GM12878 (cell line): ENCODE measurements at regions not wholly inside any gene's neighbourhood (a gene's known extent, or its start where the extent isn't known, plus 50 kb on each side); places are given as distances from the start of the nearest gene placed in this dataset.

Source experiments
- ATAC-seq: fragments of 200-7000 bp; cut with Tn5 transposase; 3 replicates; pipeline ENCODE4 v1.9.1; 2020; ENCODE audit warnings: mild to moderate bottlenecking, moderate library complexity
- BruUV-seq: library from RNA; stranded (reverse); fragments of 400-500 nt; replicated peaks from 2 replicates; lab custom pipeline; 2021; lab: Mats Ljungman, UMichigan
- CTCF ChIA-PET: fragments of 300-600 bp; sonication (Branson Sonifier 250); formaldehyde crosslinking; extraction: SDS; loops from one replicate; lab custom pipeline; 2021; ENCODE audit warnings: inconsistent platforms; lab: Yijun Ruan, JAX
- POLR2A ChIA-PET: fragments of 350-600 bp; formaldehyde crosslinking; extraction: SDS; loops from one replicate; lab custom pipeline; 2021; ENCODE audit warnings: inconsistent platforms; lab: Charles Lee
- RAD21 ChIA-PET: fragments of 300-600 bp; sonication (Branson Sonifier 250); formaldehyde crosslinking; loops from one replicate; lab custom pipeline; 2023; ENCODE audit warnings: antibody characterized with exemption; ENCODE audit not compliant: unreplicated experiment; lab: Charles Lee
- SMC1A ChIA-PET: fragments of 300-600 bp; sonication (Branson Sonifier 250); formaldehyde crosslinking; loops from one replicate; lab custom pipeline; 2023; ENCODE audit not compliant: unreplicated experiment, uncharacterized antibody; lab: Charles Lee
- DNase-seq: peaks from one replicate; pipeline ENCODE4 v3.0.0-alpha.2; 2011; ENCODE audit warnings: low read depth, low spot score
- FAIRE-seq: peaks from 3 replicates; lab custom pipeline; 2011; peaks lifted over from hg19 to GRCh38; lab: Jason Lieb, UNC
- H2AFZ ChIP-seq: 2 replicates; pipeline ENCODE4 v1.6.0; 2011; ENCODE audit warnings: low read depth, low read length, control low read depth; ENCODE audit not compliant: control insufficient read depth
- H3K27ac ChIP-seq: 2 replicates; pipeline ENCODE4 v1.5.1; 2011; ENCODE audit warnings: control low read depth; ENCODE audit not compliant: control insufficient read depth, insufficient read depth
- H3K27me3 ChIP-seq, 2 experiments: replicated peaks in 1 of 2; 2 replicates each; pipeline versions ENCODE4 v1.6.0 to v1.6.1; 2011; ENCODE audit warnings: low read length in 1 of 2; ENCODE audit not compliant: control insufficient read depth in 2 of 2, insufficient read depth in 2 of 2
- H3K36me3 ChIP-seq, 2 experiments: 2 replicates each; pipeline ENCODE4 v1.5.1; 2011; ENCODE audit warnings: low read length in 1 of 2; ENCODE audit not compliant: control insufficient read depth in 2 of 2, insufficient read depth in 2 of 2
- H3K4me1 ChIP-seq: 2 replicates; pipeline ENCODE4 v1.6.1; 2011; ENCODE audit warnings: mild to moderate bottlenecking, low read length, moderate library complexity, mixed read lengths; ENCODE audit not compliant: control insufficient read depth, insufficient read depth
- H3K4me2 ChIP-seq: 2 replicates; pipeline ENCODE4 v1.6.0; 2011; ENCODE audit warnings: control low read depth; ENCODE audit not compliant: control insufficient read depth, insufficient read depth
- H3K4me3 ChIP-seq: fragments of 200-600 bp; sonication (generic); 2 replicates; pipeline ENCODE4 v1.5.1; 2016
- H3K79me2 ChIP-seq: 2 replicates; pipeline ENCODE4 v1.6.0; 2011; ENCODE audit warnings: low read length; ENCODE audit not compliant: control insufficient read depth, insufficient read depth
- H3K9ac ChIP-seq: 2 replicates; pipeline ENCODE4 v1.8.0; 2011; ENCODE audit warnings: low read length, control low read depth, mixed read lengths; ENCODE audit not compliant: control insufficient read depth, insufficient read depth
- H3K9me3 ChIP-seq: replicated peaks from 3 replicates; pipeline ENCODE4 v1.5.1; 2011; ENCODE audit warnings: mild to moderate bottlenecking, low read length; ENCODE audit not compliant: control insufficient read depth, insufficient read depth
- H4K20me1 ChIP-seq: 2 replicates; pipeline ENCODE4 v1.6.0; 2011; ENCODE audit not compliant: control insufficient read depth, insufficient read depth
- BMI1 ChIP-seq: fragments of 450-650 bp; IDR thresholded peaks from 2 replicates; pipeline ENCODE4 v1.6.1; 2016; ENCODE audit warnings: mild to moderate bottlenecking, moderate library complexity, borderline replicate concordance
- CBFB ChIP-seq: IDR thresholded peaks from 2 replicates; pipeline ENCODE4 v1.6.1; 2016; ENCODE audit warnings: antibody characterized with exemption, low read depth
- LARP7 ChIP-seq: fragments of 450-650 bp; IDR thresholded peaks from 2 replicates; pipeline ENCODE4 v1.6.1; 2017; ENCODE audit warnings: mild to moderate bottlenecking
- SIN3A ChIP-seq: IDR thresholded peaks from 2 replicates; pipeline ENCODE4 v1.6.1; 2012; ENCODE audit warnings: low read depth, low read length, improper control_type of control experiment
- TBL1XR1 ChIP-seq: IDR thresholded peaks from 2 replicates; pipeline ENCODE4 v1.6.1; 2012; ENCODE audit warnings: low read depth, low read length, improper control_type of control experiment
- TCF3 ChIP-seq: IDR thresholded peaks from 2 replicates; pipeline ENCODE4 v1.6.1; 2012; ENCODE audit warnings: low read depth, mild to moderate bottlenecking, low read length, borderline replicate concordance; ENCODE audit not compliant: insufficient read depth
- WGBS: methylation state at CpG from one replicate; pipeline ENCODE4 v1.1.6; 2016; ENCODE audit warnings: low lambda C conversion rate; ENCODE audit not compliant: insufficient replicate concordance, insufficient coverage; ENCODE audit errors: missing lambda C conversion rate; 5-methylcytosine and 5-hydroxymethylcytosine counted together
- in situ Hi-C: fragments of 300-500 bp; cut with MboI; formaldehyde crosslinking; loops from 9 replicates; pipeline ENCODE4 v1.14.3; 2018; ENCODE audit warnings: mixed read lengths
- intact Hi-C: fragments of 100-400 bp; cut with micrococcal nuclease; formaldehyde crosslinking; loops from one replicate; pipeline ENCODE4 v1.14.2; 2022; ENCODE audit not compliant: unreplicated experiment
- TF ChIP-seq, protein P1 (sequence below): IDR thresholded peaks from 2 replicates; pipeline ENCODE4 v1.6.1; 2012; ENCODE audit warnings: mild to moderate bottlenecking, low read depth, low read length
- TF ChIP-seq, protein P2 (sequence below): fragments of 450-650 bp; IDR thresholded peaks from 2 replicates; pipeline ENCODE4 v1.6.1; 2016; ENCODE audit warnings: mild to moderate bottlenecking, moderate library complexity, borderline replicate concordance

DNA sequence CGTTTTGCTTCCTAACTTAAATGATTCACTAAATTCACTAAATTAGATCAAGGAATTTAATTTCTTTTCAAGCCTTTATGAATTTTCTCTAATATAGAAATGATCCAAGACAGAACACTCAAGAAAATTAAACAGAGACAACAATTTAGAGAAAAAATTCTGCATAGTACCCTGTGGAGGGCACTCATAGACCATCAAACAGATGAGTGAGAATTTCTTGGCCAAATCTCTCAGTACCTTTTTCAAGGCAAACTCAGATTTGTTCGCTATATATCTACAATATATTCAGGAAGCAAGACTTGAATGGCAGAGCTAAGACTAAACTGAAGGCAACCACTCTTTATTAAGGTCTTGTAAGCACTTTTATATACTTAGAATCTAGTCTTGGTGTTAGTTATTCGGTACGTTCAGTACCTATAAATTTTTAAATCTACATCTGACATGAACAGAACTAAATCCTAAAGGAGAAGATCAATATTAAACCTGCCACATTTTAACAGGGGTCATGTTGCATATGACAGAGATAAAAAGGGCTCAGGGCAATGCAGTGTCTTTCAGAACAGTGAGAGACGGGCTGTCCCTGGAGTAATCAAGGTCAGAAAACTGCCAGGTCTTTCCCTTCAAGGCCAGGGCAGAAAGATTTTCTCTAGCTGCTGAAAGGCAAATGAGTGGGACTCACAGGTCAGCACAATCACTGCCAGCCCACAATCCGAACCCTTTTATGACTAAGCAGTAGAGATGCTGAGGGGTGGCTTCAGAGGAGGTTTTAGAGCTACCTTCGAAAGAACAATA is 118.8 kb upstream of the TMPRSS15 start:
- in situ Hi-C loops = no loop called here
- Histone ChIP-seq H3K9ac (no peak overlapping the region), H4K20me1 (no peaks in the 10 kb centered on the region), H3K27ac (no peak overlapping the region), H3K4me3 (no peak overlapping the region), H3K36me3 (no peaks in the 10 kb centered on the region), H3K4me1 (no peaks in the 10 kb centered on the region), H3K4me2 (no peak overlapping the region), H2AFZ (no peak overlapping the region), H3K27me3 (no peaks in the 10 kb centered on the region), H3K9me3 (no peaks in the 10 kb centered on the region), H3K79me2 (no peaks in the 10 kb centered on the region)
- SMC1A ChIA-PET = interaction anchor here (0.7 kb wide), 1 partner anchor 1093 kb away, joined by 3 read pairs; no protein-coding TSS in a partner anchor
- CTCF ChIA-PET = interaction anchor here (1.0 kb wide), 1 partner anchor 429 kb away, joined by 4 read pairs; no protein-coding TSS in a partner anchor
- intact Hi-C loops = no loop called here
- TF ChIP-seq CBFB (no peak), SIN3A (no peak), TBL1XR1 (no peak), TCF3 (no peak), LARP7 (no peak), BMI1 (no peak)
- TF ChIP-seq, protein P1, sequence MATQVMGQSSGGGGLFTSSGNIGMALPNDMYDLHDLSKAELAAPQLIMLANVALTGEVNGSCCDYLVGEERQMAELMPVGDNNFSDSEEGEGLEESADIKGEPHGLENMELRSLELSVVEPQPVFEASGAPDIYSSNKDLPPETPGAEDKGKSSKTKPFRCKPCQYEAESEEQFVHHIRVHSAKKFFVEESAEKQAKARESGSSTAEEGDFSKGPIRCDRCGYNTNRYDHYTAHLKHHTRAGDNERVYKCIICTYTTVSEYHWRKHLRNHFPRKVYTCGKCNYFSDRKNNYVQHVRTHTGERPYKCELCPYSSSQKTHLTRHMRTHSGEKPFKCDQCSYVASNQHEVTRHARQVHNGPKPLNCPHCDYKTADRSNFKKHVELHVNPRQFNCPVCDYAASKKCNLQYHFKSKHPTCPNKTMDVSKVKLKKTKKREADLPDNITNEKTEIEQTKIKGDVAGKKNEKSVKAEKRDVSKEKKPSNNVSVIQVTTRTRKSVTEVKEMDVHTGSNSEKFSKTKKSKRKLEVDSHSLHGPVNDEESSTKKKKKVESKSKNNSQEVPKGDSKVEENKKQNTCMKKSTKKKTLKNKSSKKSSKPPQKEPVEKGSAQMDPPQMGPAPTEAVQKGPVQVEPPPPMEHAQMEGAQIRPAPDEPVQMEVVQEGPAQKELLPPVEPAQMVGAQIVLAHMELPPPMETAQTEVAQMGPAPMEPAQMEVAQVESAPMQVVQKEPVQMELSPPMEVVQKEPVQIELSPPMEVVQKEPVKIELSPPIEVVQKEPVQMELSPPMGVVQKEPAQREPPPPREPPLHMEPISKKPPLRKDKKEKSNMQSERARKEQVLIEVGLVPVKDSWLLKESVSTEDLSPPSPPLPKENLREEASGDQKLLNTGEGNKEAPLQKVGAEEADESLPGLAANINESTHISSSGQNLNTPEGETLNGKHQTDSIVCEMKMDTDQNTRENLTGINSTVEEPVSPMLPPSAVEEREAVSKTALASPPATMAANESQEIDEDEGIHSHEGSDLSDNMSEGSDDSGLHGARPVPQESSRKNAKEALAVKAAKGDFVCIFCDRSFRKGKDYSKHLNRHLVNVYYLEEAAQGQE = no peak
- TF ChIP-seq, protein P2, sequence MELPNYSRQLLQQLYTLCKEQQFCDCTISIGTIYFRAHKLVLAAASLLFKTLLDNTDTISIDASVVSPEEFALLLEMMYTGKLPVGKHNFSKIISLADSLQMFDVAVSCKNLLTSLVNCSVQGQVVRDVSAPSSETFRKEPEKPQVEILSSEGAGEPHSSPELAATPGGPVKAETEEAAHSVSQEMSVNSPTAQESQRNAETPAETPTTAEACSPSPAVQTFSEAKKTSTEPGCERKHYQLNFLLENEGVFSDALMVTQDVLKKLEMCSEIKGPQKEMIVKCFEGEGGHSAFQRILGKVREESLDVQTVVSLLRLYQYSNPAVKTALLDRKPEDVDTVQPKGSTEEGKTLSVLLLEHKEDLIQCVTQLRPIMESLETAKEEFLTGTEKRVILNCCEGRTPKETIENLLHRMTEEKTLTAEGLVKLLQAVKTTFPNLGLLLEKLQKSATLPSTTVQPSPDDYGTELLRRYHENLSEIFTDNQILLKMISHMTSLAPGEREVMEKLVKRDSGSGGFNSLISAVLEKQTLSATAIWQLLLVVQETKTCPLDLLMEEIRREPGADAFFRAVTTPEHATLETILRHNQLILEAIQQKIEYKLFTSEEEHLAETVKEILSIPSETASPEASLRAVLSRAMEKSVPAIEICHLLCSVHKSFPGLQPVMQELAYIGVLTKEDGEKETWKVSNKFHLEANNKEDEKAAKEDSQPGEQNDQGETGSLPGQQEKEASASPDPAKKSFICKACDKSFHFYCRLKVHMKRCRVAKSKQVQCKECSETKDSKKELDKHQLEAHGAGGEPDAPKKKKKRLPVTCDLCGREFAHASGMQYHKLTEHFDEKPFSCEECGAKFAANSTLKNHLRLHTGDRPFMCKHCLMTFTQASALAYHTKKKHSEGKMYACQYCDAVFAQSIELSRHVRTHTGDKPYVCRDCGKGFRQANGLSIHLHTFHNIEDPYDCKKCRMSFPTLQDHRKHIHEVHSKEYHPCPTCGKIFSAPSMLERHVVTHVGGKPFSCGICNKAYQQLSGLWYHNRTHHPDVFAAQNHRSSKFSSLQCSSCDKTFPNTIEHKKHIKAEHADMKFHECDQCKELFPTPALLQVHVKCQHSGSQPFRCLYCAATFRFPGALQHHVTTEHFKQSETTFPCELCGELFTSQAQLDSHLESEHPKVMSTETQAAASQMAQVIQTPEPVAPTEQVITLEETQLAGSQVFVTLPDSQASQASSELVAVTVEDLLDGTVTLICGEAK = no peak
- RAD21 ChIA-PET = interaction anchor here (1.3 kb wide), 1 partner anchor 22 kb away, joined by 3 read pairs; no protein-coding TSS in a partner anchor
- WGBS = 36% methylated on average over 7 of the region's 7 CpGs
- no peak for ATAC-seq
- no TSS peak for BruUV-seq
- POLR2A ChIA-PET = no interaction called here
- DNase-seq = no peak
- no peak for FAIRE-seq
